ENCODE measurements at regions not wholly inside any gene's neighbourhood (a gene's known extent, or its start where the extent isn't known, plus 50 kb on each side); places are given as distances from the start of the nearest gene placed in this dataset.
"Not testable (repeated sequence)": the region's sequence is repeated elsewhere in the genome, so short reads cannot be mapped to it uniquely, and the experiment has no call there.

GRCh38 chr10:38741226-38741625, 647.1 kb downstream of the ZNF37A start:
- ChIA-PET POLR2A (no interaction called here), CTCF (no interaction called here)
- Mint-ChIP-seq H3K4me1 (no peaks in the 10 kb centered on the region), H3K4me3 (no peak overlapping the region), H3K27ac (no peak overlapping the region), H3K36me3 (no peaks in the 10 kb centered on the region), H3K9me3 (peaks cover 0 to 3% (median 0%) of the 10 kb centered on the region in 3 donors), H3K27me3 (no peaks in the 10 kb centered on the region)
- ATAC-seq (replicated peaks in 1 of 4) = no peak
- Histone ChIP-seq H3K4me1 (ENCODE audit: control insufficient read depth in 1 of 2, extremely low read depth in 1 of 2, insufficient read depth in 2 of 2, low read length in 2 of 2) (no peaks in the 10 kb centered on the region), H3K27ac (ENCODE audit: low read length) (no peak overlapping the region), H3K36me3 (ENCODE audit: control insufficient read depth in 2 of 2, extremely low read depth in 1 of 2, insufficient read depth in 1 of 2, low read length in 1 of 2) (no peaks in the 10 kb centered on the region), H3K9me3 (no peaks in the 10 kb centered on the region), H3K27me3 (replicated peaks in 1 of 2; ENCODE audit: control insufficient read depth in 2 of 2, extremely low read depth in 1 of 2, insufficient read depth in 2 of 2, low read length in 1 of 2) (no peaks in the 10 kb centered on the region), H3K4me3 (ENCODE audit: control insufficient read depth in 1 of 2, extremely low read depth in 1 of 2, low read length in 1 of 2) (no peak overlapping the region)
- DNase-seq = no peak
- WGBS (ENCODE audit: insufficient coverage) = 54% methylated on average over 3 of the region's 3 CpGs

GRCh38 chr10:38744446-38744845, 650.3 kb downstream of the ZNF37A start:
- ATAC-seq (replicated peaks in 1 of 4); H3K4me1 ChIP-seq (ENCODE audit: control insufficient read depth in 1 of 2, extremely low read depth in 1 of 2, insufficient read depth in 2 of 2, low read length in 2 of 2); H3K9me3 ChIP-seq; H3K36me3 Mint-ChIP-seq; POLR2A ChIA-PET; DNase-seq; H3K27ac ChIP-seq (ENCODE audit: low read length); H3K4me1 Mint-ChIP-seq; H3K27me3 ChIP-seq (replicated peaks in 1 of 2; ENCODE audit: control insufficient read depth in 2 of 2, extremely low read depth in 1 of 2, insufficient read depth in 2 of 2, low read length in 1 of 2); H3K27me3 Mint-ChIP-seq; H3K4me3 Mint-ChIP-seq; H3K4me3 ChIP-seq (ENCODE audit: control insufficient read depth in 1 of 2, extremely low read depth in 1 of 2, low read length in 1 of 2); H3K9me3 Mint-ChIP-seq; CTCF ChIA-PET; H3K36me3 ChIP-seq (ENCODE audit: control insufficient read depth in 2 of 2, extremely low read depth in 1 of 2, insufficient read depth in 1 of 2, low read length in 1 of 2); H3K27ac Mint-ChIP-seq: not testable (repeated sequence)
- 57% methylated on average over 1 of the region's 1 CpG for WGBS (ENCODE audit: insufficient coverage)

- H3K9me3 ChIP-seq; H3K9me3 Mint-ChIP-seq; DNase-seq; CTCF ChIA-PET; H3K27ac Mint-ChIP-seq; H3K4me3 ChIP-seq (ENCODE audit: control insufficient read depth in 1 of 2, extremely low read depth in 1 of 2, low read length in 1 of 2); H3K4me1 ChIP-seq (ENCODE audit: control insufficient read depth in 1 of 2, extremely low read depth in 1 of 2, insufficient read depth in 2 of 2, low read length in 2 of 2); H3K27me3 Mint-ChIP-seq; H3K27me3 ChIP-seq (replicated peaks in 1 of 2; ENCODE audit: control insufficient read depth in 2 of 2, extremely low read depth in 1 of 2, insufficient read depth in 2 of 2, low read length in 1 of 2); ATAC-seq (replicated peaks in 1 of 4); H3K4me1 Mint-ChIP-seq; H3K4me3 Mint-ChIP-seq; POLR2A ChIA-PET; H3K36me3 Mint-ChIP-seq; H3K36me3 ChIP-seq (ENCODE audit: control insufficient read depth in 2 of 2, extremely low read depth in 1 of 2, insufficient read depth in 1 of 2, low read length in 1 of 2); H3K27ac ChIP-seq (ENCODE audit: low read length): not testable (repeated sequence)
- WGBS (ENCODE audit: insufficient coverage) = 57% methylated on average over 1 of the region's 1 CpG
These were observed 651.9 kb downstream of the ZNF37A start for GRCh38 chr10:38746065-38746464.
